ENCODE measurements at regions not wholly inside any gene's neighbourhood (a gene's known extent, or its start where the extent isn't known, plus 50 kb on each side); places are given as distances from the start of the nearest gene placed in this dataset.

GRCh38 chr13:90689111-90689510, 658.4 kb upstream of the MIR17HG start:
- Histone ChIP-seq H3K9ac (ENCODE audit: insufficient read length, low read depth) (no peak overlapping the region), H3K36me3 (ENCODE audit: insufficient read depth, insufficient read length, low read length) (no peaks in the 10 kb centered on the region), H3K4me3 (ENCODE audit: insufficient read length, low read depth) (no peak overlapping the region), H3K27me3 (ENCODE audit: insufficient read depth, insufficient read length) (no peaks in the 10 kb centered on the region), H3K4me1 (ENCODE audit: insufficient read depth, insufficient read length) (no peaks in the 10 kb centered on the region), H3K9me3 (ENCODE audit: insufficient read depth, low read length) (no peaks in the 10 kb centered on the region)
- no peak for DNase-seq (ENCODE audit: low read depth, low spot score)
- TF ChIP-seq SUZ12 (IDR thresholded peaks at IDR 0.05; ENCODE audit: extremely low read depth, insufficient read depth, insufficient read length): no peak
- no peak for TF ChIP-seq ZNF274 (IDR thresholded peaks at IDR 0.05; ENCODE audit: low read depth, low read length)
- TF ChIP-seq YY1 (IDR thresholded peaks at IDR 0.05; ENCODE audit: insufficient read depth, insufficient read length): no peak

- DNase-seq (ENCODE audit: low read depth, low spot score): no peak
- Histone ChIP-seq H3K4me1 (ENCODE audit: insufficient read depth, insufficient read length) (no peaks in the 10 kb centered on the region), H3K27me3 (ENCODE audit: insufficient read depth, insufficient read length) (no peaks in the 10 kb centered on the region), H3K9ac (ENCODE audit: insufficient read length, low read depth) (no peak overlapping the region), H3K36me3 (ENCODE audit: insufficient read depth, insufficient read length, low read length) (no peaks in the 10 kb centered on the region), H3K4me3 (ENCODE audit: insufficient read length, low read depth) (no peak overlapping the region), H3K9me3 (ENCODE audit: insufficient read depth, low read length) (no peaks in the 10 kb centered on the region)
- TF ChIP-seq ZNF274 (IDR thresholded peaks at IDR 0.05; ENCODE audit: low read depth, low read length) (no peak), SUZ12 (IDR thresholded peaks at IDR 0.05; ENCODE audit: extremely low read depth, insufficient read depth, insufficient read length) (no peak), YY1 (IDR thresholded peaks at IDR 0.05; ENCODE audit: insufficient read depth, insufficient read length) (no peak)
These were observed 656.9 kb upstream of the MIR17HG start for GRCh38 chr13:90690458-90691080.

GRCh38 chr13:90696254-90696653, 651.2 kb upstream of the MIR17HG start:
- Histone ChIP-seq H3K9me3 (ENCODE audit: insufficient read depth, low read length) (no peaks in the 10 kb centered on the region), H3K27me3 (ENCODE audit: insufficient read depth, insufficient read length) (no peaks in the 10 kb centered on the region), H3K4me1 (ENCODE audit: insufficient read depth, insufficient read length) (no peaks in the 10 kb centered on the region), H3K36me3 (ENCODE audit: insufficient read depth, insufficient read length, low read length) (no peaks in the 10 kb centered on the region), H3K9ac (ENCODE audit: insufficient read length, low read depth) (no peak overlapping the region), H3K4me3 (ENCODE audit: insufficient read length, low read depth) (no peak overlapping the region)
- DNase-seq (ENCODE audit: low read depth, low spot score): no peak
- TF ChIP-seq YY1 (IDR thresholded peaks at IDR 0.05; ENCODE audit: insufficient read depth, insufficient read length) (no peak), SUZ12 (IDR thresholded peaks at IDR 0.05; ENCODE audit: extremely low read depth, insufficient read depth, insufficient read length) (no peak), ZNF274 (IDR thresholded peaks at IDR 0.05; ENCODE audit: low read depth, low read length) (no peak)

GRCh38 chr13:90696656-90697055, 650.8 kb upstream of the MIR17HG start:
- Histone ChIP-seq H3K9me3 (ENCODE audit: insufficient read depth, low read length) (no peaks in the 10 kb centered on the region), H3K27me3 (ENCODE audit: insufficient read depth, insufficient read length) (no peaks in the 10 kb centered on the region), H3K9ac (ENCODE audit: insufficient read length, low read depth) (no peak overlapping the region), H3K4me3 (ENCODE audit: insufficient read length, low read depth) (no peak overlapping the region), H3K4me1 (ENCODE audit: insufficient read depth, insufficient read length) (no peaks in the 10 kb centered on the region), H3K36me3 (ENCODE audit: insufficient read depth, insufficient read length, low read length) (no peaks in the 10 kb centered on the region)
- TF ChIP-seq YY1 (IDR thresholded peaks at IDR 0.05; ENCODE audit: insufficient read depth, insufficient read length) (no peak), SUZ12 (IDR thresholded peaks at IDR 0.05; ENCODE audit: extremely low read depth, insufficient read depth, insufficient read length) (no peak), ZNF274 (IDR thresholded peaks at IDR 0.05; ENCODE audit: low read depth, low read length) (no peak)
- DNase-seq (ENCODE audit: low read depth, low spot score): no peak

GRCh38 chr13:90700340-90700739, 647.1 kb upstream of the MIR17HG start:
- TF ChIP-seq SUZ12 (IDR thresholded peaks at IDR 0.05; ENCODE audit: extremely low read depth, insufficient read depth, insufficient read length): no peak
- TF ChIP-seq YY1 (IDR thresholded peaks at IDR 0.05; ENCODE audit: insufficient read depth, insufficient read length): no peak
- TF ChIP-seq ZNF274 (IDR thresholded peaks at IDR 0.05; ENCODE audit: low read depth, low read length): no peak
- no peaks in the 10 kb centered on the region for H3K36me3 ChIP-seq (ENCODE audit: insufficient read depth, insufficient read length, low read length)
- H3K4me3 ChIP-seq (ENCODE audit: insufficient read length, low read depth): no peak overlapping the region
- DNase-seq (ENCODE audit: low read depth, low spot score): no peak
- no peaks in the 10 kb centered on the region for H3K27me3 ChIP-seq (ENCODE audit: insufficient read depth, insufficient read length)
- H3K9me3 ChIP-seq (ENCODE audit: insufficient read depth, low read length): no peaks in the 10 kb centered on the region
- no peak overlapping the region for H3K9ac ChIP-seq (ENCODE audit: insufficient read length, low read depth)
- no peaks in the 10 kb centered on the region for H3K4me1 ChIP-seq (ENCODE audit: insufficient read depth, insufficient read length)

GRCh38 chr13:90701264-90701663, 646.2 kb upstream of the MIR17HG start:
- DNase-seq (ENCODE audit: low read depth, low spot score): no peak
- no peaks in the 10 kb centered on the region for H3K36me3 ChIP-seq (ENCODE audit: insufficient read depth, insufficient read length, low read length)
- H3K9me3 ChIP-seq (ENCODE audit: insufficient read depth, low read length): no peaks in the 10 kb centered on the region
- no peak overlapping the region for H3K9ac ChIP-seq (ENCODE audit: insufficient read length, low read depth)
- no peak for TF ChIP-seq YY1 (IDR thresholded peaks at IDR 0.05; ENCODE audit: insufficient read depth, insufficient read length)
- TF ChIP-seq SUZ12 (IDR thresholded peaks at IDR 0.05; ENCODE audit: extremely low read depth, insufficient read depth, insufficient read length): no peak
- no peak for TF ChIP-seq ZNF274 (IDR thresholded peaks at IDR 0.05; ENCODE audit: low read depth, low read length)
- no peaks in the 10 kb centered on the region for H3K4me1 ChIP-seq (ENCODE audit: insufficient read depth, insufficient read length)
- H3K4me3 ChIP-seq (ENCODE audit: insufficient read length, low read depth): no peak overlapping the region
- no peaks in the 10 kb centered on the region for H3K27me3 ChIP-seq (ENCODE audit: insufficient read depth, insufficient read length)

- TF ChIP-seq YY1 (IDR thresholded peaks at IDR 0.05; ENCODE audit: insufficient read depth, insufficient read length) (no peak), SUZ12 (IDR thresholded peaks at IDR 0.05; ENCODE audit: extremely low read depth, insufficient read depth, insufficient read length) (no peak), ZNF274 (IDR thresholded peaks at IDR 0.05; ENCODE audit: low read depth, low read length) (no peak)
- Histone ChIP-seq H3K9me3 (ENCODE audit: insufficient read depth, low read length) (no peaks in the 10 kb centered on the region), H3K4me1 (ENCODE audit: insufficient read depth, insufficient read length) (no peaks in the 10 kb centered on the region), H3K4me3 (ENCODE audit: insufficient read length, low read depth) (no peak overlapping the region), H3K36me3 (ENCODE audit: insufficient read depth, insufficient read length, low read length) (no peaks in the 10 kb centered on the region), H3K9ac (ENCODE audit: insufficient read length, low read depth) (no peak overlapping the region), H3K27me3 (ENCODE audit: insufficient read depth, insufficient read length) (no peaks in the 10 kb centered on the region)
- no peak for DNase-seq (ENCODE audit: low read depth, low spot score)
These were observed 645.4 kb upstream of the MIR17HG start for GRCh38 chr13:90702050-90702449.
